ENCODE measurements at regions not wholly inside any gene's neighbourhood (a gene's known extent, or its start where the extent isn't known, plus 50 kb on each side); places are given as distances from the start of the nearest gene placed in this dataset.

- CTCF ChIA-PET = no interaction called here
- Mint-ChIP-seq H3K27ac (no peak overlapping the region), H3K36me3 (ENCODE audit: low read depth) (no peaks in the 10 kb centered on the region), H3K27me3 (no peaks in the 10 kb centered on the region), H3K4me3 (no peak overlapping the region), H3K9me3 (peaks cover 3% of the 10 kb centered on the region), H3K4me1 (ENCODE audit: low read depth) (no peaks in the 10 kb centered on the region)
- intact Hi-C loops (cut with micrococcal nuclease) = no loop called here
- no peak for DNase-seq
- ATAC-seq = no peak
- TF ChIP-seq CTCF (IDR thresholded peaks at IDR 0.05) = no peak
- POLR2A ChIA-PET = no interaction called here
Observed at GRCh38 chr13:58667096-58667495, 1035.6 kb downstream of the PCDH17 start.

DNA sequence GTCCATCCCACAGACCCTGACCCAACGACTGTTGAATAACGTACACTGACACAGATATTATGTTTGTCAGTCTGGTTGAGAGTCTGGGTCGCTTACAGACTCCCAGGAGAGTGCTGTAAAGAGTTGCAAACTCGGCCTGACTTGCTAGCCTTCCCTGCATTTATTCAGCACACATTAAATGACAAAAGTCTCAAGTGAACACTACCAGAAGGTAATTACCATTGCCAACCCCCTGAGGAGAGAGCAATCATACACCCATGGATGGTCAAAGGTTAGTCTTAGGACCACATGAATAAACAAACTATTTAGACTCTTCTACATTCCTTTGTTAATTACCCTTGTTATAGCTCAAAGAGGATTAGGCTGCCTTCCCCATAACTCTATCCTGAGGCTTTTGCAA, 1048.6 kb downstream of the PCDH17 start:
- no peak for TF ChIP-seq CTCF (IDR thresholded peaks at IDR 0.05)
- no peak overlapping the region for H3K27ac Mint-ChIP-seq
- no peak overlapping the region for H3K4me3 Mint-ChIP-seq
- POLR2A ChIA-PET = no interaction called here
- no peak for DNase-seq
- H3K4me1 Mint-ChIP-seq (ENCODE audit: low read depth) = no peaks in the 10 kb centered on the region
- intact Hi-C loops (cut with micrococcal nuclease) = no loop called here
- H3K9me3 Mint-ChIP-seq = peaks cover 4% of the 10 kb centered on the region
- no peaks in the 10 kb centered on the region for H3K27me3 Mint-ChIP-seq
- H3K36me3 Mint-ChIP-seq (ENCODE audit: low read depth) = no peaks in the 10 kb centered on the region
- ATAC-seq = no peak
- CTCF ChIA-PET = no interaction called here

GRCh38 chr13:58682616-58683015, 1051.1 kb downstream of the PCDH17 start:
- POLR2A ChIA-PET = no interaction called here
- no peaks in the 10 kb centered on the region for H3K36me3 Mint-ChIP-seq (ENCODE audit: low read depth)

DNA sequence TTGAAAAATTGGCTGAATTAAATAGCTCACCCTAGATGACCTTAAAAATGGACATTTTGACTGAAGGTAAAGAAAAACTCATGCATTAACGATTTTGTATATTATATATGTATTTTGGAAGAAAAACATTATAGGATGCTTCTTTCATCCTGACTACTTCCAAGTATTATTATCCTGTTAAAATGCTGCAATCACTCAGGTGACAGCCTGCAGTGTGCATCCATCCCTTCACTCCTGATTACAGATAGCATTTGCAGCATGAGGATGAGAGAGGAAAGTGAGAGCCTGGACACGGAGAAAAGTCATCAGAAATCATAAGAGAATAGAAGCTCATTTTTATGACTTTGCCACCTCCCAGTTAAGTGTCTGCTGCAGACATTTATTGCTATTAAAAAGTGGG, 1055.6 kb downstream of the PCDH17 start:
- DNase-seq (no peak), ATAC-seq (no peak)
- ChIA-PET POLR2A (no interaction called here), CTCF (no interaction called here)
- Mint-ChIP-seq H3K27me3 (no peaks in the 10 kb centered on the region), H3K4me3 (no peak overlapping the region), H3K9me3 (peaks cover 6% of the 10 kb centered on the region), H3K27ac (no peak overlapping the region), H3K36me3 (ENCODE audit: low read depth) (no peaks in the 10 kb centered on the region), H3K4me1 (ENCODE audit: low read depth) (no peaks in the 10 kb centered on the region)
- TF ChIP-seq CTCF (IDR thresholded peaks at IDR 0.05) = no peak
- intact Hi-C loops (cut with micrococcal nuclease) = no loop called here

More at GRCh38 chr13:58682616-58683015, 1051.1 kb downstream of the PCDH17 start:
- Mint-ChIP-seq H3K4me3 (no peak overlapping the region), H3K4me1 (ENCODE audit: low read depth) (no peaks in the 10 kb centered on the region), H3K27me3 (no peaks in the 10 kb centered on the region), H3K9me3 (peaks cover 4% of the 10 kb centered on the region), H3K27ac (no peak overlapping the region)
- intact Hi-C loops (cut with micrococcal nuclease) = no loop called here
- no peak for TF ChIP-seq CTCF (IDR thresholded peaks at IDR 0.05)
- ATAC-seq (no peak), DNase-seq (no peak)
- CTCF ChIA-PET = no interaction called here

- Mint-ChIP-seq H3K9me3 (peaks cover 6% of the 10 kb centered on the region), H3K4me3 (no peak overlapping the region), H3K4me1 (ENCODE audit: low read depth) (no peaks in the 10 kb centered on the region), H3K27me3 (no peaks in the 10 kb centered on the region), H3K36me3 (ENCODE audit: low read depth) (no peaks in the 10 kb centered on the region), H3K27ac (no peak overlapping the region)
- DNase-seq = no peak
- POLR2A ChIA-PET = no interaction called here
- intact Hi-C loops (cut with micrococcal nuclease) = no loop called here
- ATAC-seq = no peak
- CTCF ChIA-PET = no interaction called here
- TF ChIP-seq CTCF (IDR thresholded peaks at IDR 0.05) = no peak
Observed at GRCh38 chr13:58698531-58698930, 1067.0 kb downstream of the PCDH17 start.

Data from activated CD8-positive, alpha-beta T cell treated with anti-CD3 and anti-CD28 coated beads for 36 hours (primary cell).